Smooth muscle cell (in vitro differentiated cells): ENCODE measurements at regions not wholly inside any gene's neighbourhood (a gene's known extent, or its start where the extent isn't known, plus 50 kb on each side); places are given as distances from the start of the nearest gene placed in this dataset.

Experiments used
- DNase-seq: peaks from one replicate; lab custom pipeline; 2025; ENCODE audit not compliant: unreplicated experiment; lab: John Stamatoyannopoulos, UW
- H2AFZ ChIP-seq: fragments of 200-600 bp; sonication (generic); 2 replicates; pipeline ENCODE4 v1.6.0; 2016; ENCODE audit warnings: antibody characterized with exemption, low read depth, mild to moderate bottlenecking
- H3F3A ChIP-seq: fragments of 200-600 bp; sonication (generic); 2 replicates; pipeline ENCODE4 v1.6.0; 2017; ENCODE audit warnings: antibody characterized with exemption, low read depth
- H3K27ac ChIP-seq: fragments of 200-600 bp; sonication (generic); 2 replicates; pipeline ENCODE4 v1.5.1; 2016; ENCODE audit warnings: low read depth, mild to moderate bottlenecking
- H3K27me3 ChIP-seq: fragments of 200-600 bp; sonication (generic); 2 replicates; pipeline ENCODE4 v1.6.1; 2016; ENCODE audit warnings: low read depth, mild to moderate bottlenecking
- H3K36me3 ChIP-seq: fragments of 200-600 bp; sonication (generic); 2 replicates; pipeline ENCODE4 v1.5.1; 2016; ENCODE audit warnings: low read depth
- H3K4me1 ChIP-seq: fragments of 200-600 bp; sonication (generic); 2 replicates; pipeline ENCODE4 v1.5.1; 2016; ENCODE audit warnings: low read depth
- H3K4me2 ChIP-seq: fragments of 200-600 bp; sonication (generic); 2 replicates; pipeline ENCODE4 v1.6.0; 2016; ENCODE audit warnings: mild to moderate bottlenecking
- H3K4me3 ChIP-seq: fragments of 200-600 bp; sonication (generic); 2 replicates; pipeline ENCODE4 v1.5.1; 2016; ENCODE audit warnings: mild to moderate bottlenecking
- H3K79me2 ChIP-seq: fragments of 200-600 bp; sonication (generic); 2 replicates; pipeline ENCODE4 v1.6.0; 2016; ENCODE audit warnings: low read depth, mild to moderate bottlenecking
- H3K9ac ChIP-seq: fragments of 200-600 bp; sonication (generic); 2 replicates; pipeline ENCODE4 v1.6.0; 2016; ENCODE audit warnings: low read depth
- H3K9me3 ChIP-seq: fragments of 200-600 bp; sonication (generic); replicated peaks from 2 replicates; pipeline ENCODE4 v1.5.1; 2016; ENCODE audit warnings: low read depth
- H4K20me1 ChIP-seq: fragments of 200-600 bp; sonication (generic); 2 replicates; pipeline ENCODE4 v1.6.0; 2016; ENCODE audit warnings: low read depth
- WGBS: methylation state at CpG from one replicate; pipeline ENCODE4 v1.1.7; 2016; ENCODE audit warnings: low lambda C conversion rate; 5-methylcytosine and 5-hydroxymethylcytosine counted together
- TF ChIP-seq, protein P1 (sequence below): fragments of 200-600 bp; sonication (generic); IDR thresholded peaks from 2 replicates; pipeline ENCODE4 v1.5.1; 2017; ENCODE audit warnings: borderline replicate concordance, mild to moderate bottlenecking, antibody characterized with exemption; ENCODE audit not compliant: insufficient read depth, poor library complexity, severe bottlenecking

DNA sequence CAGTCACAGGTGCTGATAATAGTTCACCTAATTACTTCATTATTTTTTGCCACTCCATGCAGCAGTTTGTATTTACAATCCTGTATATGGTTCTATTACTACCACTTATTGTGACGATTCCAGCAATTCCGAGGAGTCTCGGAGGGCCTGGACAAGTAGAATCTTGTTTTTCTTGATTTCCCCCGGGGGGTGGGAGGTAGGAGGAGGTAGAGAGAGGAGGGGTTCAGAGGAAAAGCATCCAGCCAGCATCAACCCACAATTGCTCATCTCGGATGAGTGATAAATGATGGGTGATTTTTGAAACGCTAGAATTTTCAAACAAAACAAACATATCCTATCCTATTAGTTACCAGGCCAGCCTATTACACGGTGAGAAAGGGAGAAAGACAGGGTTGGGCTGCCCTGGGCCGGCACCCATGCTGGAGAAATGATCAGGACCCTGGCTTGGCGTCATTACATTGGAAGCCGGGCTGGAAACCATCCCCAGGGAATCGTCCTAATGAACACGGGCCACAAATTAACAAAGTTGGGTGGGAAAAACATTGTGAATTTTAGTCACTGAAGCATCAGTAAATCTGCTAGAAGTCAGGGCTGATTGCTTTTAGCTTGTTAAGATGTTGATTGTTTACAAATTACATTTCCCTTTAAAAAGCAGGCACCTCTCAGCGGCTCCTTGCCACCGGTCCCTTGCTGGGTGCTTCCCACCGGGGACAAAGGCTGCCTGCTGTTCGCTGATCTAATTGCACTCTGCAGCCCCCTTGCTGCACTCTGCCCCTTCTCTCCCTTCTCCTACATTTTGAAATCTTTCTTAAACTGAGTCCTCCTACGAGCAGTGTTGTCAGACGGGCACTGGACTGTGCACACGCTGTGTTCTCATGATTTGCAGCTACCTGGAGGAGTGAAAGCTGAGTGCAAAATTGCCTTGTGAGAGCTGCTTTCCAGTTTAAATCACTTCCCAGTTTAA, 95.5 kb downstream of the FAM204A start:
- no peak overlapping the region for H3K9ac ChIP-seq
- 20% methylated on average over 19 of the region's 19 CpGs for WGBS
- H2AFZ ChIP-seq = no peak overlapping the region
- no peaks in the 10 kb centered on the region for H3K79me2 ChIP-seq
- H3K27ac ChIP-seq = no peak overlapping the region
- H3K4me3 ChIP-seq = no peak overlapping the region
- TF ChIP-seq, protein P1, sequence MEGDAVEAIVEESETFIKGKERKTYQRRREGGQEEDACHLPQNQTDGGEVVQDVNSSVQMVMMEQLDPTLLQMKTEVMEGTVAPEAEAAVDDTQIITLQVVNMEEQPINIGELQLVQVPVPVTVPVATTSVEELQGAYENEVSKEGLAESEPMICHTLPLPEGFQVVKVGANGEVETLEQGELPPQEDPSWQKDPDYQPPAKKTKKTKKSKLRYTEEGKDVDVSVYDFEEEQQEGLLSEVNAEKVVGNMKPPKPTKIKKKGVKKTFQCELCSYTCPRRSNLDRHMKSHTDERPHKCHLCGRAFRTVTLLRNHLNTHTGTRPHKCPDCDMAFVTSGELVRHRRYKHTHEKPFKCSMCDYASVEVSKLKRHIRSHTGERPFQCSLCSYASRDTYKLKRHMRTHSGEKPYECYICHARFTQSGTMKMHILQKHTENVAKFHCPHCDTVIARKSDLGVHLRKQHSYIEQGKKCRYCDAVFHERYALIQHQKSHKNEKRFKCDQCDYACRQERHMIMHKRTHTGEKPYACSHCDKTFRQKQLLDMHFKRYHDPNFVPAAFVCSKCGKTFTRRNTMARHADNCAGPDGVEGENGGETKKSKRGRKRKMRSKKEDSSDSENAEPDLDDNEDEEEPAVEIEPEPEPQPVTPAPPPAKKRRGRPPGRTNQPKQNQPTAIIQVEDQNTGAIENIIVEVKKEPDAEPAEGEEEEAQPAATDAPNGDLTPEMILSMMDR = no peak
- H3K36me3 ChIP-seq = no peaks in the 10 kb centered on the region
- DNase-seq = no peak
- H3F3A ChIP-seq = no peaks in the 10 kb centered on the region
- no peak overlapping the region for H3K4me2 ChIP-seq
- no peaks in the 10 kb centered on the region for H3K9me3 ChIP-seq
- H3K27me3 ChIP-seq = peaks cover 93% of the 10 kb centered on the region
- peaks cover 10% of the 10 kb centered on the region for H3K4me1 ChIP-seq
- no peaks in the 10 kb centered on the region for H4K20me1 ChIP-seq

GRCh38 chr10:118243907-118244306, 98.2 kb downstream of the FAM204A start:
- no peak for DNase-seq
- TF ChIP-seq, protein P1 = no peak

GRCh38 chr10:118241229-118242137, 100.6 kb downstream of the FAM204A start:
- Histone ChIP-seq H3K79me2 (no peaks in the 10 kb centered on the region), H3K27me3 (peaks cover 52% of the 10 kb centered on the region), H3K4me1 (peaks cover 3% of the 10 kb centered on the region), H3K9ac (no peak overlapping the region), H3F3A (no peaks in the 10 kb centered on the region), H3K27ac (no peak overlapping the region), H3K4me2 (no peak overlapping the region), H3K36me3 (no peaks in the 10 kb centered on the region), H3K9me3 (no peaks in the 10 kb centered on the region), H3K4me3 (no peak overlapping the region), H2AFZ (no peak overlapping the region), H4K20me1 (no peaks in the 10 kb centered on the region)
- DNase-seq = peak; percentile 44
- WGBS = 33% methylated on average over 26 of the region's 26 CpGs
- TF ChIP-seq, protein P1 = peak; percentile 93

More at GRCh38 chr10:118243907-118244306, 98.2 kb downstream of the FAM204A start:
- Histone ChIP-seq H3K79me2 (no peaks in the 10 kb centered on the region), H3K36me3 (no peaks in the 10 kb centered on the region), H3K4me1 (peaks cover 10% of the 10 kb centered on the region), H3K4me3 (no peak overlapping the region), H3F3A (no peaks in the 10 kb centered on the region), H3K27ac (no peak overlapping the region), H4K20me1 (no peaks in the 10 kb centered on the region), H3K9ac (no peak overlapping the region), H3K9me3 (no peaks in the 10 kb centered on the region), H3K4me2 (no peak overlapping the region), H2AFZ (no peak overlapping the region), H3K27me3 (peaks cover 73% of the 10 kb centered on the region)
- 82% methylated on average over 5 of the region's 5 CpGs for WGBS
